Mucosa of descending colon (tissue), 3 donors: ENCODE measurements at regions not wholly inside any gene's neighbourhood (a gene's known extent, or its start where the extent isn't known, plus 50 kb on each side); places are given as distances from the start of the nearest gene placed in this dataset.

ENCODE experiments used
- ATAC-seq: fragments of 200-7000 bp; cut with Tn5 transposase; one replicate; pipeline ENCODE4 v1.9.1; 2020; ENCODE audit warnings: mild to moderate bottlenecking, moderate library complexity
- DNase-seq, 3 donors: peaks; one replicate each; pipeline ENCODE4 v3.0.0-alpha.2; 2020
- H3K36me3 ChIP-seq: fragments of 200-600 bp; one replicate; pipeline ENCODE4 v1.8.0; 2021; ENCODE audit warnings: low read depth, mild to moderate bottlenecking
- H3K4me1 ChIP-seq: fragments of 200-600 bp; one replicate; pipeline ENCODE4 v1.8.0; 2021; ENCODE audit warnings: low read depth, mild to moderate bottlenecking
- H3K4me3 ChIP-seq: fragments of 200-600 bp; one replicate; pipeline ENCODE4 v1.8.0; 2021; ENCODE audit warnings: mild to moderate bottlenecking
- H3K9me3 ChIP-seq: fragments of 200-600 bp; one replicate; pipeline ENCODE4 v1.8.0; 2021; ENCODE audit warnings: mild to moderate bottlenecking
- intact Hi-C, 2 donors: fragments of 100-400 bp; cut with DNase I in 1 of 2; cut with micrococcal nuclease in 1 of 2; formaldehyde crosslinking; loops; one replicate each; pipeline versions ENCODE4 v1.11.0 to v1.11.1; 2022; cut with DNase I, micrococcal nuclease
- TF ChIP-seq, protein P1 (sequence below): fragments of 200-600 bp; IDR thresholded peaks from one replicate; pipeline ENCODE4 v1.8.0; 2022; ENCODE audit warnings: antibody characterized with exemption, mild to moderate bottlenecking
- donor health status: DM: no; HTN: no; CAD: no; lungs with moderate emphysema.
- donor health status: DM: no; HTN: no; CAD: no.
- donor health status: DM: no; HTN: yes; CAD: no.

DNA sequence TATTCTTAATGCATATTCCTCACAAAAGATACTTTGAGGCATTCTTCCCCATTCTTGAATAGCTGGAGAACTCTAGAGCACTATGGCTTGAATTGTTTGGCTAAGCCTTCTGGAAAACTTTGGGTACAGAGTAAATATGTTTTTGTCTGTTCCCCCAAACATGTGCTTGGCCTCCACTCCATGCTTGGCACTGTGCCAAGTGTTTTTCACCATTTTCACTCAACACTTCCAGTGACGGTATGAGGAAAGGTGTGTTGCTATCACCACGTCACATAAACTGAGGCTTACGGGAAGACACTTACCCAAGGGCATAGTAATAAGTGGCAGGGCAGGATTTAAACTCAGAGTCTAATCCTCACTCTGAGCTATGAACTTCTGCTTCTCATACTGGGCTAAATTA, 318.2 kb downstream of the WDR11 start:
- intact Hi-C loops = no loop called here
- TF ChIP-seq, protein P1, sequence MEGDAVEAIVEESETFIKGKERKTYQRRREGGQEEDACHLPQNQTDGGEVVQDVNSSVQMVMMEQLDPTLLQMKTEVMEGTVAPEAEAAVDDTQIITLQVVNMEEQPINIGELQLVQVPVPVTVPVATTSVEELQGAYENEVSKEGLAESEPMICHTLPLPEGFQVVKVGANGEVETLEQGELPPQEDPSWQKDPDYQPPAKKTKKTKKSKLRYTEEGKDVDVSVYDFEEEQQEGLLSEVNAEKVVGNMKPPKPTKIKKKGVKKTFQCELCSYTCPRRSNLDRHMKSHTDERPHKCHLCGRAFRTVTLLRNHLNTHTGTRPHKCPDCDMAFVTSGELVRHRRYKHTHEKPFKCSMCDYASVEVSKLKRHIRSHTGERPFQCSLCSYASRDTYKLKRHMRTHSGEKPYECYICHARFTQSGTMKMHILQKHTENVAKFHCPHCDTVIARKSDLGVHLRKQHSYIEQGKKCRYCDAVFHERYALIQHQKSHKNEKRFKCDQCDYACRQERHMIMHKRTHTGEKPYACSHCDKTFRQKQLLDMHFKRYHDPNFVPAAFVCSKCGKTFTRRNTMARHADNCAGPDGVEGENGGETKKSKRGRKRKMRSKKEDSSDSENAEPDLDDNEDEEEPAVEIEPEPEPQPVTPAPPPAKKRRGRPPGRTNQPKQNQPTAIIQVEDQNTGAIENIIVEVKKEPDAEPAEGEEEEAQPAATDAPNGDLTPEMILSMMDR = no peak
- Histone ChIP-seq H3K9me3 (no peaks in the 10 kb centered on the region), H3K4me1 (peaks cover 5% of the 10 kb centered on the region), H3K36me3 (no peaks in the 10 kb centered on the region), H3K4me3 (no peak overlapping the region)
- DNase-seq = no peak
- no peak for ATAC-seq

DNA sequence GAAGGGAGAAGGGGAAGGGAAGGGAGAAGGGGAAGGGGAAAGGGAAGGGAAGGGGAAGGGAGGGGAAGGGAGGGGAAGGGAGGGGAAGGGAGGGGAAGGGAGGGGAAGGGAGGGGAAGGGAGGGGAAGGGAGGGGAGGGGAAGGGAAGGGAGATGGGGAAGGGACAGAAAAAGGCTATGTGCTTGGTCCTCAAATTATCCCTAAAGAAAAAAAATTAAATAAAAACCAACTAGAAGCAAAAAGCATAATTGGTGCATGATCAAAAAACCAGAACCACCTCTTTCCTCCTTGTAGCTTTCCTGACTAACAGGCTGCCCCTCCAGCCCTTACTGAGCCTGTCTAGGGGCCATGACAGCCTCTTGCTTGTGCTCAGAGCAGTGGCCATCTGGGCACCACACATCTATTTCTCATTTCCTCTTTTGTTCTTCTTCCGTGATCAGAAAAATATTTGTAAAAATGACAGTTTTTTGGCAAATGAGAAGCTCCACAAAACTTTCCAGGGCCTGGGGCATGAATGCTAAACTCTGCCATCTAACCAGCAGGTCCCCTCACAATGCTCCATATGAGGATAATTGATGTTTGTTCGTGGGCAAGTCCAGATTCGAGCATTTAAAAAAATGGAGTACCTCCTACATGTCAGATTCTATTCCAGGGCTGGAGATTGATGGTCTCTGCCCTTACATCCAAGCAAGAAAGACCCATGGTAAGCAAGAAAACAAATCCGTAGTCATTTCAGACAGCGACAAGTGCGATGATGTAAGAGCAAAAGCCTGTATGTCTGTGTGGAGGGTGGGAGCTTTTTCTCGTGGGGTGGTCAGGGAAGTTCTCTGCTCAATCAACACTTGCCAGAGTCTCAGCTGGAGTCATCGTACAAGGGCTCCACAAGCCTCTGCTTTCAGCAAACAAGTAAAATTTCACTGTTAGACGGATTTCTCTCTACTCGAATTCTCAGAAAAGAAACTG, 320.9 kb downstream of the WDR11 start:
- H3K9me3 ChIP-seq = no peaks in the 10 kb centered on the region
- no peaks in the 10 kb centered on the region for H3K36me3 ChIP-seq
- H3K4me1 ChIP-seq = peaks cover 5% of the 10 kb centered on the region
- H3K4me3 ChIP-seq = no peak overlapping the region
- ATAC-seq = no peak
- DNase-seq = no peak
- intact Hi-C loops = no loop called here
- TF ChIP-seq, protein P1 = no peak

DNA sequence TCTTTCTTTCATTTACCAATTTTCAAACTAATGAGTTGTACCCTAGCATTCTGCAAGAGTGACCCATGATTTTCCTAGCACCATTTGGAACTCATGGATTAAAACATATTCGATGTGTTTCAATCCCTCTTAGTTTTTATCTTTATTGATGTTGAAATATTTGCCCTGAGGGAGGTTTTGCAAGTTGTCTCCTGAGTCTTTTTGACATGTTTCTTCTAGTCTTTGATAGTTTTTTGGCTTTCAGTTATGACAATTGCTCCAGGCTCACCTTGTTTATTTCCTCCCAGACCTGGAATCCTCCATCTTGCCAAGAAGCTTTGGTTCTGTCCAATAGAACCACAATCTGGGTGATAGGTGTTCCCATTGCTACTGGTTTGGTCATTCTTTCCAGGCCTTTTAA, 327.8 kb downstream of the WDR11 start:
- Histone ChIP-seq H3K36me3 (no peaks in the 10 kb centered on the region), H3K4me1 (no peaks in the 10 kb centered on the region), H3K9me3 (no peaks in the 10 kb centered on the region), H3K4me3 (no peak overlapping the region)
- DNase-seq = no peak
- TF ChIP-seq, protein P1 = no peak
- no peak for ATAC-seq
- intact Hi-C loops = no loop called here

DNA sequence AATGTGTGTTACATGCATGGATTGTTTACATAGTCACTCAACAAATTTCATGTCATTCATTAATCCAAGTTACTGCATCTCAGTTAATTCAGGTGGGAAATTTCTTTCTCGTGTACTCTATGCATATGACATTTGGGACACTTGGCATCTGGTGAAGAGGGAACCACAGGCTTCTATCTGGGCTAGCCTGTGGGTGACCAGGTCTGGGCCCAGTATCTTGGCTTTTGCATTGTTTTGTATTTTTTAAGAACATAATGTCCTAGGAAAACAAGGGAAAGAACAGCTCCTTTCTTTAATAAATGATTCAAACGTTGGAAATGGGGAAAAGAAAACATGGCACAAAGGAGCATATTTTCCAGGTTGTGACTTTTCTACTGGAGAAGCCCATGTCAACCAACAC, 331.1 kb downstream of the WDR11 start:
- Histone ChIP-seq H3K9me3 (no peaks in the 10 kb centered on the region), H3K4me3 (no peak overlapping the region), H3K4me1 (no peaks in the 10 kb centered on the region), H3K36me3 (no peaks in the 10 kb centered on the region)
- ATAC-seq (no peak), DNase-seq (no peak)
- intact Hi-C loops = no loop called here
- TF ChIP-seq, protein P1 = no peak

DNA sequence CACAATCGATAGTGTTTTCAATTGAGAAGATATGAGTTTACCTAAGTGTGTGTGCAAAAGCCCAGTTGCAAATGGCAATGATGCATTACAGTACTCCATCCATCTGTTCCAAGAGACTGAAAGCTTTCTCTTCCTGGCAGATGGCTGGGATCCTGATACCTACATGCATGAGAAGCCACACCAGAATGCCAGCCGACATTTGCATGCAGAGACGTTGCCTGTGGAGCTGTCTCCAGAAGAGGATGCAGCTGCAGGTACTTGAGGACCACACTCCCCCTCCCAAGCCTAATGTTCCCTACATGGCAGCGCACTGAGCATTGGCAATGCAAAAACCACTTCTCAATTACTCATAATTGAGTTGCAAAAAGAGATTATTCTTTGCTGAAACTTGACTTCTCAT, 332.1 kb downstream of the WDR11 start:
- TF ChIP-seq, protein P1 = no peak

More for the DNA sequence above, 332.1 kb downstream of the WDR11 start:
- H3K4me1 ChIP-seq = no peaks in the 10 kb centered on the region
- no peaks in the 10 kb centered on the region for H3K9me3 ChIP-seq
- ATAC-seq = no peak
- intact Hi-C loops = no loop called here
- no peak for DNase-seq
- H3K36me3 ChIP-seq = no peaks in the 10 kb centered on the region
- no peak overlapping the region for H3K4me3 ChIP-seq
